Activated CD4-positive, alpha-beta T cell treated with anti-CD3 and anti-CD28 coated beads, Interleukin-2, amount 50 U/mL, for 16 hours (primary cell): ENCODE measurements at regions not wholly inside any gene's neighbourhood (a gene's known extent, or its start where the extent isn't known, plus 50 kb on each side); places are given as distances from the start of the nearest gene placed in this dataset.

Source experiments
- DNase-seq: peaks from one replicate; pipeline ENCODE4 v3.0.0-alpha.2; 2020

DNA sequence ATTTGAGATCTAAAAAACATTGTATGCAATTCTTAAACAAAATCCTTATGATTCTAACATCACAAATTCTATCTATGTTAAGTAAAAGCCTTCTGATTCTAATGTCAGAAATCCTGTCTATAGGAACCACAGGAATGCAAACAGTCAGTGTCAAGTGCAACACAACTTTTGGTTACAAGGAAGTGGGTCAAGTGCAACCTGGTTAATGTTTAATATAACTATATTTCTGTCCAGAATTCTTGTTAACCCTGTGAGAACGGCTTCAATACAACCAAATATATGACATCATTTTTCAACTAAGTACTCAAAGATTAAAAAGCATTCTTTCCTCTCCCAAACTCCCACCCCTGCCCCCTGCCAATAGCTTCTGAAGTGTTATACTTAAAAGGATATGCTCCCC is 107.9 kb upstream of the PLEKHA5 start:
- DNase-seq, result no peak

DNA sequence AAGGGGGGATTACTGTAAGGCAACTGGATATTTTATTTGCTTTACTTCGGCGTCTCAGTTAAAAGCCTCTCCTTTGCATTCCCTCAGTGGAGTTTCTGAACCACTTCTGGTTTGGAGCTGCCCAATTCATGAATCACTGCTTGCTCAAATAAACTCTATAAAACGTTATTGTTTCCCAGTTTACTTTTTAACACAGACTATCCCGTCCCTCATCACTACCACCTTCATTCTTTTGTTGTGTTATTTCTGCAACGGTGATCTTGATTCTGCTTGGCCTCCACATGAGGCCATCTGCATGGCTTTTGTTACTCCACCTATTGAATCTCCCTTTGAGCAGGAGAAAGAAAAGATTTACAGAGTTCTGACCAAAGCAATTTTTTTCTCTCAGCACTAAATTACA is 104.0 kb upstream of the PLEKHA5 start:
- DNase-seq, result no peak

DNA sequence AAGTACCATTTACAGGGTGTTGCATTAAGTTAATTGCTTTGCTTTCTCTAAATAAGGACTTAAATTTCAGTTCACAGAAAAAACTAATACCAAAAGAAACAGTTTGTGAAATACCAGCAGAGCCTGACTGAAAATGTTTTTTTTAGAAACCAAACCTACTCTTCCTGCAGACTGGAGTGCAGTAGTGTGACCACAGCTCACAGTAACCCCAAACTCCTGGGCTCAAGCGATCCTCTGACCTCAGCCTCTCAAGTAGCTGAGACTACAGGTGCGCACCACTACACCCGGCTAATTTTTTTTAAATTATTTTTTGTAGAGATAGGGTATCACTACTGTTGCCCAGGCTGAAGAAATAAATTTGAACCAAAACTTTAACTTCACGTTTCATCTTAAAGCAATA is 103.5 kb upstream of the PLEKHA5 start:
- DNase-seq, result no peak

DNA sequence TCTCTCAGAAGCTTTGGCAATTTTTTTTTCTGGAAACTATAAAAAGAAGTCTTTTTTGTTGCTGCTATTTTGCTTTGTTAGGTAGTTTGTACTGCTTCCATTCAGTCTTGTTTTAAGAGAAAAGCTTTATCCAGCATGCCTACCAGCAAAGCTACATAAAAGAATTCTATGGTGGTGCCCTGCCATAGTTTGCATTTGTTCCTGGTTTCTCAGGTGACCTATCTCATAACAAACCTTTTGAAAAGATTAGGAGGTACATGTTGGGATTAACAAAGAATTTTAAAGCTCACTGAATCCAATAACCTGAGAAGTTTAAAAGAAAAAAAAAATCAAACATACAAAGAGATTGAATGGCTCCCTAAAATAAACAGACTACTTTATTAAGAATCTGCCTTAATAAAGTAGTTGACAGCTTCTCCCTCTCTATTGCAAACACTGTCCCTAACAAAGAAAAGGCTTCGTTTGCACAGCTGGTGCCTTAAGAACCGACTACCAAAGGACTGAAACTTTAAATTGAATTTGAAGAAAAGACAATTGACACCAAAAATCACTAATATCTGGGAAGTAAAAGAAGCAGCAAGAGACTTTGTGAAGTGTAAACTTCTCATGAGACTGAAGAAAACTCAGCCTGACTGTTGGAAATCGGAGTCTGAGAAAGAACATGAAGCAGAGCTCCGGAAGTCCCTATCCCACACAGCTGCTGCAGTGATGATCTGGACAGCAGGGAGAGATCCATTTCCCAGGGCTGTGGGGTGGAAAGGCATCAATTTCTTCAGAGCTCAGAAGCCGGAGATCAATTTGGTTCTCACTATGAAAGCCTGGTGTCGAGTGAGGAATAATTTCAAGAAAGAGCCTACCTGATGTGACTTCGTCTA is 102.7 kb upstream of the PLEKHA5 start:
- no peak for DNase-seq

DNA sequence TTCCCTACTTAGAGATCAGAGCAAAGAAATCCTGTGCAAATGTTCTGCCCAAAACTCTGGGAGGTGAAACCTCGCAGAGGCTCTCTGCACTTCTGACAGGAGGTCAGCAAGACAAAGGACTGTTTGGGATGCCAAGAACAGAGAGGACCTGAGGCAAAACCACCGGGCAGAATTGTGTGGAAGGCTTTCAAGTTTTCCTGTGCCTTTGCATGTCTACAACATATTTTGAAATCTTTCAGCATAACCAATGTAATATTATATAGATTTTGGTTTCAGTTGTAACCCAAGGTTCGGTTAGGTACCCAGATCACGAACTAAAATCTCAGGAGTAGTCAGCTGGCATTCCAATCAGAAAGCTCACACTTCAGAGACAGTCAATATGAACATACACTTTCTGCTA is 99.4 kb upstream of the PLEKHA5 start:
- no peak for DNase-seq

DNA sequence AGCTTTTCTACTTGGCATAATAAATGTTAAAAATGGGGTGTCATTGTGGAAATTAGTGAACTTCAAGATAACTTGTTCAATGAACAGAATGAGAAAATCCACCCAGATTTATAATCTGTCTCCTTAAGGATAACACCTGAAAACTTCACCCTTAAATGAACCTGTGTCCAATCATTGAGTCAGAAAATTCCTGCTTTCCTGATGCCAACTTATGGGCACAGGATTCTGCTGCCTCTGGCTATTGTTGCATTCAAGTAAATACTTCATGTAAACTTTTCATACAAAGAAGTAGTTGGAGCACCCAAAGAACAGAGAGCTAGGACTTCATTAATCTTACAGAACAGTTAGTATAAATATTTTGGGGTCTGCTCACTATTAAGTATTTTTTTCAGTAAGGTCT is 98.9 kb upstream of the PLEKHA5 start:
- DNase-seq, result no peak

DNA sequence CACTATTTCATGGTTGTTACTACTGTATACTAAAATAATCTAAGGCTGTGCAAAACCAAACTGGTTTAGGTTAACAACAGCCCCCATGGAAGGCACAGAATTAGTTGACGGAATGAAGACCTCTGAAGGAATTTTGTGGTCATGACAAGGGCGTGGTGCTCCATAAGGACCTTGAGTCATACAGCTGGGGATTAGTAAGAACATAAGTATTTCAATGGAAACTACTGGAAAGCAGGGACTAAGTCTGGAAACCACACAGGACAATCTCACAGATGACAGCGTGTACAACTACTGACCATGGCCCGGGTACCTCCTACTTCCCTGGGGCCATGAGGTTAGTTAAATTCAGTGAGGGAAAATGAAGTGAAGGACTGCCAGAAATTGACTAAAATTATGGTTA is 98.5 kb upstream of the PLEKHA5 start:
- DNase-seq, result no peak

DNA sequence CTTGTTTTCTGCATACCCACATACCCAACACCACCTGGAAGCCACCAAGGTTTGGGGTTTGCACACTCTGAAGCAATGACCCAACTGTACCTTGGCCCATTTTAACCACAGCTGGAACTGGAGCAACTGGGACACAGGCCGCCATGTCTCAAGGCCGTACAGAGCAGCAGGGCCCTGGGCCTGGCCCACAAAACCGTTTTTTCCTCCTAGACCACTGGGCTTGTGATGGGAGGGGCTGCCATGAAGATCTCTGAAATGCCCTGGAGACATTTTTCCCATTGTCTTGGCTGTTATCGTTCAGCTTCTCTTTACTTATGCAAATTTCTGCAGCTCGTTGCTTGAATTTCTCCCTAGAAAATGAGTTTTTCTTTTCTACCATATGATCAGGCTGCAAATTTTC is 96.7 kb upstream of the PLEKHA5 start:
- no peak for DNase-seq

DNA sequence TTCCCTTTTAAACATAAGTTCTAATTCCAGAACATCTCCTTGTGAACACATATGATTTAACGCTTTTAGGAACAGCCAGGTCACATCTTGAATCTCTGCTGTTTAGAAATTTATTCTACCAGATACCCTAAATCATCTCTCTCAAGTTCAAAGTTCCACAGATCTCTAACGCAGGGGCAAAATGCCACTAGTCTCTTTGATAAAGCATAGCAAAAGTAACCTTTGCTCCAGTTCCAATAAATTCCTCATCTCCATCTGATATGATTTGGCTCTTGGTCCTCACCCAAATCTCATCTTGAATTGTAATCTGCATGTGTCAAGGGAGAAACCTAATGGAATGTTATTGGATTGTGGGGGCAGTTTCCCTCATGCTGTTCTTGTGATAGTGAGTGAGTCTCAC is 96.3 kb upstream of the PLEKHA5 start:
- DNase-seq, result no peak

DNA sequence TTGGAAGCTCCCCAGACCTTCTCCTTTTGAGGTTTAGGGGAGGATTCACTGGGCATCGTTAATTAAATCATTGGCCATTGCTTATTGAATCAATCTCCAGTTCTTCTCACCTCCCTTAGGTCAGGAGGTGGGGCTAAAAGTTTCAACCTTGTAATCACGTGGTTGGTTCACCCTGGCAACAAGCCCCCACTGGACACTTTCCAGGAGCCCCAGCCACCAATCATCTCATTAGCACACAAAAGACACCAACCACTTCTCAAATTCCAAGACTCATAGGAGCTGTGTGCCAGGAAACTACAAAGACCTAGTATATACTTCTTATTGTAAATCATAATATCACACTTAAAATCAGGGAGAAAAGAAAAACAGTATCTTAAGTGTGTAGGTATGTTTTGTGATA is 94.6 kb upstream of the PLEKHA5 start:
- DNase-seq, result no peak

DNA sequence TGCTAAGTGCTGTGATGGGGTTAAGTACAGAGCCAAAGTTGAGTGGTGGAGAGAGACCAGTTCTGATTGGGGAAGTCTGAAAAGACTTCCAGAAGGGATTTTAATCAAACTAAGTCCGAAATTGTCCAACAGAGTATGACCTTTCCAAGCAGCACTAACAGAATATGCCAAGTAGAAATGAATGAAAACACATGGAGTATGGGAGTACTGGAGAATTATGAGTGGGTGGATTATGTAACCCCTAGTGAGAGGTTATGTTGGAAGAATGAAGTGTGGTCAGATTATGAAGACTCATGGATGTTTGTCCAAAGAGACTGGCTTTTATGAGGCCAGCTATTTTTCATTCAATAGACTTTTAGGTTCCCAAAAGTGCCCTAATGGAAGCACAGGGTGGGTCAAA is 94.0 kb upstream of the PLEKHA5 start:
- DNase-seq, result no peak

DNA sequence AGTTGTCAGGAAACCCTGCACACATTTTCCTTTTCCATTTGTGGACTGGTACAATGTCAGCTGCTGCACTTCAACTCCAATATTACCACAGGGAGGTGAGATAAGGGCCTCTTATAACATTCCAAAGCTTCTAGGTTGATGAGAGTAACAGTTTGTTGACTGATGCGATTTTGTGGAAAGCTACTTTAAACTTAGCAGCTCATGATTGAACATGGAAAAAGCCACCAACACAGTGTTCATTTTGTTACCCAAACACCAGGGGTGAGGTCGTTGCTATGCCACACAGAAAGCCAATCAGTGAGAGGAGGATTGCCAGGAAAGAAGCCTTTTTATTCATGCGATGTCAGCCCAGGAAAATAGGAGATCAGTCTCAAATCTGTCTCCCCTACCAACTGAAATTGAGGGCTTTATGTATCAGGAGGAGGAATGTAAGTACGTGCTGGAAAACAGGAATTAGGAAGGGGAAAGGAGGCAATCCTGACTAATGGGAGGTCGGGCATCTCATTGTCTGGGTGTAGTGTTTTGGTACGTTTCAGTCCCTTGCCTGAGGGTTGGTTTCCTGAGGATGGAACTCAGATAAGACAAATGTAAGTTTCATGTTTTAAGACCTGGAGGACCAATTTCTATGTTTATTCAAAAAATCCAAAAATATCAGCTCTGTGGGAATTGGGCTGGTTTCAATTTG is 92.7 kb upstream of the PLEKHA5 start:
- DNase-seq, result no peak

DNA sequence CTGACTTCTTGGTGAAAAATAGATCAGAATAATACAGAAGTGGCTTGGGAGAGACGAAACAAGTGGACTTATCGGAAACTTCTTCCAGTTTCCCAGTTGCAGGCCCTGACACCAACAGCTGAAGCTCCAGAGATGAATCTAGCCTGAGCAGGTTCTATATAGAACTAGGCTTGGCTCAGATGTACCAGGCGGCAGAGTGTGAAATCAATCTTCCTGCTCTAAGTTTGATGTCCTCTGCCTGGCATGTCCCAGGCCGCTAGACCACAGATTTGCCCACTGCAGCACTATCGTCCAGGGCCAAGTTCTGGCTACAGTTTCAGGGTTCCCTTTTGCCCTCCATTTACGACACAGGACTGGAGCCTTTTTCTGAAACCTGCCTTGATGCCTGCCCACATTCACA is 91.3 kb upstream of the PLEKHA5 start:
- no peak for DNase-seq

DNA sequence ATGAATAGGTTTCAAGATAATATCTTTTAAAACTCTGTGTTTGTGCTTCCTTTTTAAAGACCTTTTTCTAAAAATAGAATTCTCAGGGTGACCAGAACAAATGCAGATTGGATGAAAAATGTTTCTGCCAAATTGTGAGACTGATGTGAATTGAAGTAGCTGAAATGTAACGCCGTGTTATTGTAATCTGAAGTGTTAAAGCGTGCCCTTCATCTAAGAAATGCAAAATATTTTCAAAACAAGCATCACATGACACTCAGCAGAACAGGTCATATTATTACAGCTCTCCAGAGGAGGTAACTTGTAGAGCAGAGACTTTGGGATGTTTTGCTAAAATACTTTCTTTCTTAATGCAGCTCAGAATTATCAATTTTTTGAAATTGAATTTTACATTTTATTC is 90.0 kb upstream of the PLEKHA5 start:
- DNase-seq, result no peak

DNA sequence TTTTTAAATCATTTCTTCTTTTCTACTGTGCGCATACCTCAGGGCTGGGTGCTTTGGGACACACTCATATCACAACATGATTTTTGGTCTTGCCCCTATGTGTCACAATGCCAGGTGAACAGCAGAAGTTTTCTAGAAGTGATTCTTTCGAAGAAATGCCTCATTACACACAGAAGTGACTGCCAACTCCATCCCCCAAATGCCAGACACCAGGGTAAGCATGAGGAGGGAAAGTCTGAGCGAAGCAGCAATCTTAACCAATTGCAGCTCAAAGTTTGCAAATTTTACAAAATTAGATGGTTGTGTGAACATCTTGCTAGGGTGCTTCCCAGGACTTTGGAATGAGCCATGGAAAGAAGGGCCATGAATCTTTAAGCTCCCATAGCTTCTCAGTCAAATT is 87.3 kb upstream of the PLEKHA5 start:
- no peak for DNase-seq

DNA sequence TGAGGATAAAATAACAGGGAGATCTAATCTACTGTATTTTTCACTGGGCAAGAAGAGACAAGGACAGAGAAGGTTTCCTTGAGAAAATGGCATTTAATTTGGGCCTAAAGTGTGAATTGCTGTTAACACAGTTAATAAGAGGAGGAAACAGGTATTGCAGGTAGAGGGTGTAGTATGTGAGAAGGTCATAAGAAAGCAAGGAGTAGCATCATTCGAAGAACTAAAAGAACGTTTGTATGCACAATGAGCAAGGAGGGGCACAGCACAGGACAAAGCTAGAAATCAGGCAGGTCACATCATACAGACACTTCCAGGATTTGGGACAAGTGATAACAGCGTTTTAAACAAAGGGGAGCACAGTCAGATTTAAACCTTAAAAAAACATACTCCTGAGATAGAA is 85.1 kb upstream of the PLEKHA5 start:
- no peak for DNase-seq

DNA sequence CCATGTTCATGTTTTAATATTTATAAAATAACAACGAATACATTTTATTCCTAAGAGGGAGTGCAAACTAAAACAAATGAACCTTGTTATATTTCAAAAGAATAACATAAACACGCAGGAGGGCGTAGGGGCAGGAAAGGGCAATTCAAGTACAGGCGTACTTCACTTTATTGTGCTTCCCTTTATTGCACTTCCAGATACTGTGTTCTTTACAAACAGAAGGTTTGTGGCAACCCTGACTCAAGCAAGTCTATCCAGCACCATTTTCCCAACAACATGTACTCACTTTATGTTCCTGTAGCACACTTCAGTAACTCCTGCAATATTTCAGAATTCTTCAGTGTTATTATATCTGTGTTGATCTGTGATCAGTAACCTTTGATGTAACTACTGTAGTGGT is 84.6 kb upstream of the PLEKHA5 start:
- no peak for DNase-seq

DNA sequence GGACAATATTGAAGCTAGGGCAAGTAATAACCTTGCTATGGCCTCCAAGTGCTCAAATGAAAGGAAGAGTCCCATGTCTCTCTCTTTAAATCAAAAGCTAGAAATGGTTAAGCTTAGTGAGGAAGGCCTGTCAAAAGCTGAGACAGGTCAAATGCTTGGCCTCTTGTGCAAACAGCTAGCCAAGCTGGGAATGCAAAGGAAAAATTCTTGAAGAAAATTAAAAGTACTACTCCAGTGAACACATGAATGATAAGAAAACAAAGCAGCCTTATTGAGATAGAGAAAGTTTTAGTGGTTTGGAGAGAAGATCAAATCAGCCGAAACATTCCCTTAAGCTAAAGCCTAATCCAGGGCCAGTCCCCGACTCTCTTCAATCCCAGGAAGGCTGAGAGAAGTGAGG is 84.1 kb upstream of the PLEKHA5 start:
- DNase-seq, result no peak

DNA sequence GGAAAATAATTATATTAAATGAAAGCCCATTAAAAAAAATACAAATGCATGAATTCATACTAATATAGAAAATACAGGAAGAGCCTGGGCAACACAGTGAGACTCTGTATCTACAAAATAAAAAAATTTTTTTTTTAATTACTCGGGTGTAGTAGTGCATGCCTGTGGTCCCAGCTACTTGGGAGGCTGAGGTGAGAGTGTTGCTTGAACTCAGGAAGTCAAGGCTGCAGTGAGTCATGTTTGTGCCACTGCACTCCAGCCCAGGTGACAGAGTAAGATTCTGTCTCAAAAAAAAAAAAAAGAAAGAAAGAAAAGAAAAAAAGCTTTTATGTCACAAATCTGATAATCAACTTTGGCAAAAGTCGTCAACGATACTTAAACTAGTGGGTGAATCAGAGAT is 80.6 kb upstream of the PLEKHA5 start:
- no peak for DNase-seq

DNA sequence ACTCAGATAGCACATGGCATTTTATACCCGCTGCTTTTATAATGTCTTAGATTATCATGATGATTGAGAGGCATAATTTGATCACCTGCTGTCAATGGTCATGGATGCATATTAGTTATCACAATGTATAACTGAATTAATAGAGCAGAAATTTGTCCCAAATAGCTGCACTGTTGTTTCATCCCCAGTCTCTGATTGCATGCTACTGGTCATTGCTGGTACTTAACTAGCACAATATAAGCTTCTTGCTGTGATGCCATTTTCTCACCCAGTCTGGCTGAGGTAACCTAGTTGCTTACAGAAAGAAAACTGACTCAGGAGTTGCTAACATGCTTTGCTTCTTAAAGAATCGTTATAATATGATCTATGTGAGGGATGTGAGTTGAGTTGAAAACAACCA is 76.8 kb upstream of the PLEKHA5 start:
- DNase-seq, result no peak

DNA sequence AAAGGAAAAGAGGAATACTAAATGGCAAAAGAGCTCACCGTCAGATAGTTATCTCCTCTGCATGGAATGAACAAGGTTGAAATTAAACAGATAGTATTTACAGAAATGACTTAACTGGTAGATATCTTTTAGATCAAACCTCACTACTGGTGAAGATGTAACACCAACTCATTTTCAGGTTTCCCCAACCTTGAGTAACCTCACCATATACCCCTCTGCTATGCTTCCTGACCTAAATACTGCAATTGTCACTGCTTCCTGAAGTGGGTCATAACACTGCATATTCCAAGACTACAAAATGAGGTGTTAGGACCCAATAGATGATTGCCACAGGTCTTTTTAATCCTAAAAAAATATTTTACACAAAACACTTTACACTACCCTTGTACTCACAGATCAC is 76.3 kb upstream of the PLEKHA5 start:
- no peak for DNase-seq

DNA sequence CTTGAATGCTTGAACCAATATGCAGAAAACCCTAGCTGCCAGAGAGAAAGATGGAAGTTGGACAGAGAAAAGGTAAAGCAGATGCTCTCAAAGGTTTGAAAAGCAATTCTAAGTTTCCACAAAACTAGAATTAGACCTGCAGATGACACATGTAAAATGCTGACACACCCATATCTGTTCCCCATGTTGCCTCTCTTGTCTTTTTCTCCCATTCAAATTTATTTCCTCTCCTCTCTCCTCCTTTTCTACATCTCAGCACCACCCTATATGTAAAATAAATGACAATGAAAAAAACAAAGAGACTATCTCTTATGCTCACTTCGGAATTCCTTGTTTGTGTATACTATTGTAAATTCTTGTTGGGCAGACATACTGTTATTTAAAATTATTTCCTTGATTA is 75.5 kb upstream of the PLEKHA5 start:
- no peak for DNase-seq

DNA sequence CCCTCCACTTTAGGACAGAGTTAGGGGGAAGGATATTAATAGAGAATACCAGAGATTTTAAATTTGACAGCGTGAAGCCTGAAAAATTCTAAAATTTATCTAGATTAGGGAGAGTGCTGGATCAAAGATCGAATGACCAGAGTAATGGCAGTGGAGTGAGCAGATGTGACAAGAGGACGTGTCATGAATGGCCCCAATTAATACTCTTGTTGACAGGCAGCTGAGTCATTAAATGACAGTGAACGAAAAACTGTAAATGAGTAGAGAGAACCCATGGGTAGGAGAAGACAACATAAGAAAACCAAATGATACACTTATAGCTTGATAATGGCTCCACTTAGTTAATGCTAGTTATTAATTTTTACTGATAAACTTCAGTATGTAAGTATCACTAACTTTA is 73.9 kb upstream of the PLEKHA5 start:
- DNase-seq, result no peak

DNA sequence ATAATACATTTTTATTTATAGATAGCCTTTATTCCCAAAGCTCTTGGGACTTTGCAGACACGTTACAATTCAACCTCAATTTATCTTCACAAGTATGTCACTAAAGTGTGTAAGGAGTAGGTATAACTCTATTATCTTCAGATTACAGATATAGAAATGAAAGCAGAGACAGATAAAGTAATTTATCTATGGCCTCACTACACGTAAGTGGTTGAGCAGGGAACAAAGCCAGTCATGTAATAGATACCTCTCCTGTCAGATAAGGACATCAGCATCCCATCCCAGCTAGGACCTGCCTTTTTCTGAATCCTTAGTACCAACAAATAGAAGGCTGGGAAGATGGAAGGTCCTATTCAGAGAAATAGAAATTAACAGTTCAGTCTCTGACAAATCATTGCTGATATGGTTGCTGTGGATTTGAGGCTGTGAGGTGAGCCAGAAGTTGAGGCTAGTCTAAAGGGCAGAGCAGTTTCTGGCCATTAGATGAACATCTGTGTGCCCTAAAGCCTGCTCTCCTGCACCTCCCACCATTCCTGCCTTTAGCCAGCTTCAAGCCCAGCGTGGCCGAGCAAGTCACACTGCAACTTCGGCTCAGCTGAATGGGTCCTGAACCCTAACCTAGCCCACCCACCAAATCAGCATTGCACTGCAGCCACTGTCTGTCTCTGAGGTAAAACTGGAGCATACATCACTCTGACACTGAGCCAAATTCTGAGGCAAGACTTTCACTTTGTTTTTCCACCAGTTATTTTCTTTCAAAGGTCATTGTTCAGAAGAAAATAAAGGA is 71.1 kb upstream of the PLEKHA5 start:
- no peak for DNase-seq
